HG03460 (cell line): ENCODE measurements at regions not wholly inside any gene's neighbourhood (a gene's known extent, or its start where the extent isn't known, plus 50 kb on each side); places are given as distances from the start of the nearest gene placed in this dataset.

Source experiments
- ATAC-seq: cut with Tn5 transposase; IDR thresholded peaks from one replicate; pipeline ENCODE4 v1.9.1; 2021; ENCODE audit not compliant: unreplicated experiment

GRCh38 chr13:30034458-30034795, 184.0 kb upstream of the UBL3 start:
- ATAC-seq, result no peak

GRCh38 chr13:30033681-30034457, 183.5 kb upstream of the UBL3 start:
- ATAC-seq, result no peak

GRCh38 chr13:30032263-30032662, 181.8 kb upstream of the UBL3 start:
- no peak for ATAC-seq

- ATAC-seq, result no peak
These were observed 181.1 kb upstream of the UBL3 start for GRCh38 chr13:30031488-30031887.

- no peak for ATAC-seq
These were observed 179.8 kb upstream of the UBL3 start for GRCh38 chr13:30030141-30030750.

GRCh38 chr13:30027569-30028455, 177.4 kb upstream of the UBL3 start:
- ATAC-seq, result no peak

- no peak for ATAC-seq
These were observed 176.5 kb upstream of the UBL3 start for GRCh38 chr13:30026909-30027308.

- no peak for ATAC-seq
These were observed 175.7 kb upstream of the UBL3 start for GRCh38 chr13:30026093-30026492.

- ATAC-seq, result no peak
These were observed 174.9 kb upstream of the UBL3 start for GRCh38 chr13:30025351-30025750.

- no peak for ATAC-seq
These were observed 173.9 kb upstream of the UBL3 start for GRCh38 chr13:30024125-30024865.

GRCh38 chr13:30023196-30023895, 172.9 kb upstream of the UBL3 start:
- no peak for ATAC-seq

GRCh38 chr13:30022796-30023195, 172.4 kb upstream of the UBL3 start:
- ATAC-seq, result no peak

- no peak for ATAC-seq
These were observed 171.8 kb upstream of the UBL3 start for GRCh38 chr13:30022256-30022655.

GRCh38 chr13:30021611-30022010, 171.2 kb upstream of the UBL3 start:
- ATAC-seq, result no peak

GRCh38 chr13:30020726-30021312, 170.4 kb upstream of the UBL3 start:
- no peak for ATAC-seq

- no peak for ATAC-seq
These were observed 169.5 kb upstream of the UBL3 start for GRCh38 chr13:30019648-30020626.

- ATAC-seq, result no peak
These were observed 167.5 kb upstream of the UBL3 start for GRCh38 chr13:30017880-30018279.

GRCh38 chr13:30016398-30016797, 166.0 kb upstream of the UBL3 start:
- no peak for ATAC-seq

- ATAC-seq, result no peak
These were observed 159.0 kb upstream of the UBL3 start for GRCh38 chr13:30009411-30009810.
